ENCODE measurements at regions not wholly inside any gene's neighbourhood (a gene's known extent, or its start where the extent isn't known, plus 50 kb on each side); places are given as distances from the start of the nearest gene placed in this dataset.

DNA sequence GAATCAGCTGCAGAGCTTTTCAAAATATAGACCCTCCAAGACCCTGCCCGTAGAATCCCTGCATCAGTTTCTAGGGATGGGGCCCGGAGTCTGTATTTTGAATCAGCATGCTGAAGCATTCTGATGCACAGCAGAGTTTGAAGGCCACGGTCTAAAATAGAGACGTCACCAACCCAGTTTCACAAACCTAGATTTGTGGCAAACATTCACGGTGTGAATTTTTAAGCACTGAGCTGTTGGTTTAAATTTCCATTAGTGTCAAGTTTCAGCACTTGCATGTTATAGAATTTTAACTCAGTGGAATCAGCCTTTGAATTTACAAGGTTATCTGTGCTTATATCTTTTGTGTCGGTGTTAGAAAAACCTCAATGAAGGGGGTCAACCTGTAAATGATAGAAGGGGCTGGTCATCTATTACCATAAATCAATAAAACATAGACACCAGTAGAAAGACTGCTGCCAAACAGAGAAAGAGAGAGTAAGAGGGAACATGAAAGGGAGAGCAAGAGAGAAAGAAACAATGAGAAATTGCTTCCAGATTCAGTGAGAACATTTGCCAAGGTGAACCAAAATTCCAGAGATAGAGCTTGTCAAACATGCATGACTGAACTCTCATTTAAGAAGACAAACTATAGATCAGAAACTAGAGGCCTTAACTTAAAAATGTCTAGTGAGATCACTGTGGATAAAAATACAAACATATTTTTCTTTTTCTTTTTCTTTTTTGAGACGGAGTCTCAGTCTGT, 414.9 kb downstream of the ZSWIM6 start:
- H3K27ac Mint-ChIP-seq: no peak overlapping the region
- intact Hi-C loops (cut with micrococcal nuclease): no loop called here
- H3K36me3 Mint-ChIP-seq (ENCODE audit: low read depth): no peaks in the 10 kb centered on the region
- H3K4me1 Mint-ChIP-seq (ENCODE audit: low read depth): no peaks in the 10 kb centered on the region
- H3K9me3 Mint-ChIP-seq: no peaks in the 10 kb centered on the region
- DNase-seq (ENCODE audit: low spot score): no peak
- no peak overlapping the region for H3K4me3 Mint-ChIP-seq (ENCODE audit: low read depth)
- no peaks in the 10 kb centered on the region for H3K27me3 Mint-ChIP-seq (ENCODE audit: low read depth)

- DNase-seq (ENCODE audit: low spot score): no peak
- Mint-ChIP-seq H3K36me3 (ENCODE audit: low read depth) (no peaks in the 10 kb centered on the region), H3K4me1 (ENCODE audit: low read depth) (no peaks in the 10 kb centered on the region), H3K4me3 (ENCODE audit: low read depth) (no peak overlapping the region), H3K27ac (no peak overlapping the region), H3K27me3 (ENCODE audit: low read depth) (no peaks in the 10 kb centered on the region), H3K9me3 (no peaks in the 10 kb centered on the region)
- intact Hi-C loops (cut with micrococcal nuclease): no loop called here
Measured at GRCh38 chr5:61748121-61748520, 416.1 kb downstream of the ZSWIM6 start.

GRCh38 chr5:61748651-61749050, 416.6 kb downstream of the ZSWIM6 start:
- no peak overlapping the region for H3K4me3 Mint-ChIP-seq (ENCODE audit: low read depth)
- no peak overlapping the region for H3K27ac Mint-ChIP-seq
- no peaks in the 10 kb centered on the region for H3K9me3 Mint-ChIP-seq
- no peaks in the 10 kb centered on the region for H3K4me1 Mint-ChIP-seq (ENCODE audit: low read depth)
- DNase-seq (ENCODE audit: low spot score): no peak
- H3K27me3 Mint-ChIP-seq (ENCODE audit: low read depth): no peaks in the 10 kb centered on the region
- intact Hi-C loops (cut with micrococcal nuclease): no loop called here
- H3K36me3 Mint-ChIP-seq (ENCODE audit: low read depth): no peaks in the 10 kb centered on the region

DNA sequence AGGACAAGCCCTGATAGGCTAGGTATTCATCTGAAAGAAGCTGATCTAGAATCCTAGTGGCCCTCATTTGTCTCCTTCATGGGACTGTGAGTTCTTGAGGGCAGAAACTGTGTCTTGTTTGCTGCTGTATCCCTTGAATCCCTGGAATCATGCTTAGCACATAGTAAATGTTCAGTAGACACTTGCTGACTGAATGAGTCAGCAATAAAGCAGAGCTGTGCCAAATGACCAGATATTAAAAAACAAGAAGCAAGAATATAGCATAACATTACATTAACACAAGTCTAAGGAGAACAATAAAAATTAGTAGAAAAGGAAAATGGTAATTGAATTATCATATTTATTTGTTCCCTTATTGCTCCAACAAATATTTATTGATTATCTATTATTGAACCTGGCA, 420.5 kb downstream of the ZSWIM6 start:
- Mint-ChIP-seq H3K9me3 (no peaks in the 10 kb centered on the region), H3K4me3 (ENCODE audit: low read depth) (no peak overlapping the region), H3K27ac (no peak overlapping the region), H3K27me3 (ENCODE audit: low read depth) (no peaks in the 10 kb centered on the region), H3K36me3 (ENCODE audit: low read depth) (no peaks in the 10 kb centered on the region), H3K4me1 (ENCODE audit: low read depth) (no peaks in the 10 kb centered on the region)
- DNase-seq (ENCODE audit: low spot score): no peak
- intact Hi-C loops (cut with micrococcal nuclease): no loop called here

GRCh38 chr5:61754792-61755191, 422.7 kb downstream of the ZSWIM6 start:
- no peaks in the 10 kb centered on the region for H3K9me3 Mint-ChIP-seq
- H3K4me3 Mint-ChIP-seq (ENCODE audit: low read depth): no peak overlapping the region
- no peak overlapping the region for H3K27ac Mint-ChIP-seq
- H3K36me3 Mint-ChIP-seq (ENCODE audit: low read depth): no peaks in the 10 kb centered on the region
- no peak for DNase-seq (ENCODE audit: low spot score)
- no peaks in the 10 kb centered on the region for H3K4me1 Mint-ChIP-seq (ENCODE audit: low read depth)
- no peaks in the 10 kb centered on the region for H3K27me3 Mint-ChIP-seq (ENCODE audit: low read depth)
- intact Hi-C loops (cut with micrococcal nuclease): no loop called here

DNA sequence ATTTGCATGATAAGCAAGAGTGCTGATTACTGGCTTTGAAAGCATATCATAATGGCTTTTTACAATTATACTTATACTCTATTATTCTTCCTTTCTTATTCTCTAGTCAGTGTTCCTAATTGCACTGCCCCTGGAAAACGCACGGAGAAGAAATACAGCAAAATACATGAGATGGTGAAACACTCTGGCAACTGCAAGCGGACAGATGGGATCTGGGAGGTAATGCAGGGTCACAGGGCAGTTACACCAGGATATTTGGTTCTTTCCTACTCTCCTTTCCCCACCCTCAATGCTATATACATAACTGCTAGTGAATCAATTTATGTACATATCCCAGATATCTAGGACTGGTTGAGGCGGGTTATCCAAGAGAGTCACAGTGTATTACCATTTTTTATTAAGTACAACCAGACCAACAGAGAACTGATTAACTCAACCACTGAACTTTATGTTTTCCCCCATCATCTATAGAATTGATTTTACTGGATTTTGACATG, 423.7 kb downstream of the ZSWIM6 start:
- H3K4me1 Mint-ChIP-seq (ENCODE audit: low read depth): no peaks in the 10 kb centered on the region
- no peak overlapping the region for H3K27ac Mint-ChIP-seq
- H3K36me3 Mint-ChIP-seq (ENCODE audit: low read depth): no peaks in the 10 kb centered on the region
- intact Hi-C loops (cut with micrococcal nuclease): no loop called here
- DNase-seq (ENCODE audit: low spot score): no peak
- H3K9me3 Mint-ChIP-seq: no peaks in the 10 kb centered on the region
- no peaks in the 10 kb centered on the region for H3K27me3 Mint-ChIP-seq (ENCODE audit: low read depth)
- H3K4me3 Mint-ChIP-seq (ENCODE audit: low read depth): no peak overlapping the region

DNA sequence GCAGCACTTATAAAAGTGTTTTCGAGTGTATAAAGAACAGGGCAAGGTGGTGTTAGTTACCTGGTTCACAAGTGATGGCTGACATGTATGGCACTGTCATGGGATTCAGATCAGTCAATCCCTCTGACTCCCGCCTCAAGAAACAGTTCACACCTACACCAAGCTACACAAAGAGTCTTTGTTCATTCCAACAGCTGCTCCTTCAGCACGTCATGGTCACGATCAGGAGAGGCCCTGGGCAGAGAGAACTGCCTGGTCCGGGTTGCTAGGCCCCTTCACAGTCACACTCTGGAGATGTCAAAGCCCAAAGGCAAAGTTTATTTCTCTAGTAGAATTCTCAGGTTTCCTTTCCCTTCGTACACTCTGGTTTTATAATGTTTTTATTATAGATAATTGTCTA, 426.7 kb downstream of the ZSWIM6 start:
- Mint-ChIP-seq H3K4me3 (ENCODE audit: low read depth) (no peak overlapping the region), H3K36me3 (ENCODE audit: low read depth) (no peaks in the 10 kb centered on the region), H3K9me3 (peaks cover 4% of the 10 kb centered on the region), H3K27me3 (ENCODE audit: low read depth) (no peaks in the 10 kb centered on the region), H3K4me1 (ENCODE audit: low read depth) (no peaks in the 10 kb centered on the region), H3K27ac (no peak overlapping the region)
- intact Hi-C loops (cut with micrococcal nuclease): no loop called here
- no peak for DNase-seq (ENCODE audit: low spot score)

GRCh38 chr5:61765471-61765870, 433.4 kb downstream of the ZSWIM6 start:
- Mint-ChIP-seq H3K4me1 (ENCODE audit: low read depth) (no peaks in the 10 kb centered on the region), H3K4me3 (ENCODE audit: low read depth) (no peak overlapping the region), H3K36me3 (ENCODE audit: low read depth) (no peaks in the 10 kb centered on the region), H3K27ac (no peak overlapping the region), H3K27me3 (ENCODE audit: low read depth) (no peaks in the 10 kb centered on the region), H3K9me3 (peaks cover 4% of the 10 kb centered on the region)
- intact Hi-C loops (cut with micrococcal nuclease): no loop called here
- DNase-seq (ENCODE audit: low spot score): no peak

DNA sequence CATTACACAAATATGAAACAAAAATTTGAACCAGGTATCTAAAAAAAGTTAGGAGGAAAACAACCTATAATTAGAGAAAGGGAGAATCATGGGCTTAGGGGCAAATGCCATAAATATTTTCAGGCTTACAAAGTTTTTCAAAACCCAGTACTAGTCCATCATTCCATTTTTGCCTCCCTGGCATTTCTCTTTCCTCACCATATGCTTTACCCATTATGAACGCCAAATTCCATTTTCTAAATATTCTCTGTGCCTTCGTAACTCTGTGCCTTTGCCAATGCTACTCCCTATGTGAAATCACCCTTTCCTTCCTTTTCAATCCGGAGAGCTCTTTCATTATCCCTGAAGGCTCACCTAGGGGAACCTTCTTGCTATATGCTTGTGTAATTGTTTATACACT, 434.1 kb downstream of the ZSWIM6 start:
- Mint-ChIP-seq H3K4me3 (ENCODE audit: low read depth) (no peak overlapping the region), H3K36me3 (ENCODE audit: low read depth) (no peaks in the 10 kb centered on the region), H3K27ac (no peak overlapping the region), H3K9me3 (peaks cover 4% of the 10 kb centered on the region), H3K4me1 (ENCODE audit: low read depth) (no peaks in the 10 kb centered on the region), H3K27me3 (ENCODE audit: low read depth) (no peaks in the 10 kb centered on the region)
- DNase-seq (ENCODE audit: low spot score): no peak
- intact Hi-C loops (cut with micrococcal nuclease): no loop called here

DNA sequence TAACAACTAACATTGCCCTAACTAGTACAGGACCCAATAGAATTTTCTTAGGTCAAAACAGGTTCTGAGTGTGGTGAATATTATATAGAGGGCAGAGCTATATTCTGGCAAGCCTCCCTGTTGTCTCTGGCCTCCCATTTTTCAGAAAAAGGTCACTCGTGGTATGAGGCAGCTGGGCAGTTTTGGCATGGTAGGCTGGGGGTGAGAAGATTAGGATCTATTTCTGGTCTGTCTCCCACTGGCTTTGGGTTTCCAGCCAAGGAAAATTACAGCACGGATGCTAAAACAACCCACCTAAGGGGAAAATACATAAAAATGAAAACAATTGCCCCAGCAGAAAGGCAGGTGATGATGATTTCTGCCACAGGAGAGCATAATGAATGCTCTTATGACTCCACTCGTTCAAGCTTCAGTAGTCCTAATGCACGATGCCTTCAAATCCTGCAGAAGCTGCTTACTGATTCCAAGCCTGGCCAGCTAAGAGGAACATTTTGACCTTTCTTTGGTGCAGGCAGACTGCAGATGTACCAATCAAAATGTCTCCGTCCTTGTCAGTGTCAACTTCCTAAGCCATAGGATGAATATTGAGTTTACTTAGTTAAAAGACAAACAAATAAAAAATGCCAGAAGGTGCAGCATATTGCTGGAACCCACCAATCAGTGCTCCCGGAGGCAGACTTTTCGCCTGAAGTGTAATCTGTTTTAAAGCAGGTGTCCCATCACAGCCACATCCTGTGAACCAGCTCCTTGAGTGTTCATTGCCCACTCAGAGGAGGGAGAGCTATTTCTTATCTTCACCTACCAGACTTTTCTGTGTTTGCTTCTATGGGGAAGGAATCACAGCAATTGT, 435.4 kb downstream of the ZSWIM6 start:
- no peaks in the 10 kb centered on the region for H3K9me3 Mint-ChIP-seq
- H3K4me1 Mint-ChIP-seq (ENCODE audit: low read depth): no peaks in the 10 kb centered on the region
- H3K27me3 Mint-ChIP-seq (ENCODE audit: low read depth): no peaks in the 10 kb centered on the region
- no peak overlapping the region for H3K27ac Mint-ChIP-seq
- H3K36me3 Mint-ChIP-seq (ENCODE audit: low read depth): no peaks in the 10 kb centered on the region
- H3K4me3 Mint-ChIP-seq (ENCODE audit: low read depth): no peak overlapping the region
- intact Hi-C loops (cut with micrococcal nuclease): no loop called here
- DNase-seq (ENCODE audit: low spot score): no peak

- Mint-ChIP-seq H3K9me3 (no peaks in the 10 kb centered on the region), H3K4me3 (ENCODE audit: low read depth) (no peak overlapping the region), H3K27me3 (ENCODE audit: low read depth) (no peaks in the 10 kb centered on the region), H3K27ac (no peak overlapping the region), H3K4me1 (ENCODE audit: low read depth) (no peaks in the 10 kb centered on the region), H3K36me3 (ENCODE audit: low read depth) (no peaks in the 10 kb centered on the region)
- DNase-seq (ENCODE audit: low spot score): no peak
- intact Hi-C loops (cut with micrococcal nuclease): no loop called here
Measured at GRCh38 chr5:61768692-61769281, 436.7 kb downstream of the ZSWIM6 start.

DNA sequence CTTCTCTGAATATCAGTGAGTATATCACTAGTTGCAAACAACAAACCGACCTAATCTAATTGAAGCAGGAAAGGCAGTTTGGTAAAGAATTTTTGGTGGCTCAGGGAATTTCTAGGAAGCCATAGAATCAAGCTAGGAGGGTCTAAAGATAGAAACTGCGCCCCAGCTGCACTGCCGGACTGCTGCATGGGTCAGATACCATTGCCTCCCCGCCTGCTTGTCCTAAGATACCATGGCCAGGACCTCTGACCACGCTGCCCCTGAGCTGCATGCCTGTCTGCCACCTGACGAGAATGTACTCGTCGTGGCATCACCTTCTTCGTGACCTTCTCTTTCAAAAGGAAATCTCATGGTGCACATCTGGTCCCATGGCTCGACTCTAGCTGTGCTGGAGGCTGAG, 439.0 kb downstream of the ZSWIM6 start:
- Mint-ChIP-seq H3K36me3 (ENCODE audit: low read depth) (no peaks in the 10 kb centered on the region), H3K4me1 (ENCODE audit: low read depth) (no peaks in the 10 kb centered on the region), H3K4me3 (ENCODE audit: low read depth) (no peak overlapping the region), H3K27me3 (ENCODE audit: low read depth) (no peaks in the 10 kb centered on the region), H3K27ac (no peak overlapping the region), H3K9me3 (no peaks in the 10 kb centered on the region)
- intact Hi-C loops (cut with micrococcal nuclease): no loop called here
- no peak for DNase-seq (ENCODE audit: low spot score)

DNA sequence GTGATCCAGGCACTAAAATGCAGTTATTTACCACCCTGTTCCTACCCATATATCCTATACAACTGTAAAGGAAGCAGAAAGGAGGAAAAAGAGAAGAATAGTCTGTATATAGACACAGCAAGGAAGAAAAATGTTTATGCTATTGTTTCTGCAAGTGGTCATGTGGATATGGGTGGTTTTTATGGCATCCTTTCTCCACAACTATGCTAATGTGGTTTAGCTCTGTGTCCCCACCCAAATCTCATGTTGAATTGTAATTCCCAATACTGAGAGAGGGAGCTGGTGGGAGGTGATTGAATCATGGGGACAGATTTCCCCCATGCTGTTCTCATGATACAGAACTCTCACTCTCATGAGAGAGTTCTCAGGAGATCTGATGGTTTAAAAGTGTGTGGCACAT, 439.8 kb downstream of the ZSWIM6 start:
- Mint-ChIP-seq H3K27ac (no peak overlapping the region), H3K36me3 (ENCODE audit: low read depth) (no peaks in the 10 kb centered on the region), H3K4me1 (ENCODE audit: low read depth) (no peaks in the 10 kb centered on the region), H3K27me3 (ENCODE audit: low read depth) (no peaks in the 10 kb centered on the region), H3K4me3 (ENCODE audit: low read depth) (no peak overlapping the region), H3K9me3 (no peaks in the 10 kb centered on the region)
- no peak for DNase-seq (ENCODE audit: low spot score)
- intact Hi-C loops (cut with micrococcal nuclease): no loop called here

All from activated T-helper 2 cell treated with anti-CD3 and anti-CD28 coated beads, Interferon-gamma antibody, Interleukin-2, Interleukin-4, amounts not matched to agents 10 μg/mL and 5 μg/mL and 100 μg/mL, durations not matched to agents 14 hours and 24 hours and 36 hours (primary cell).